NCI-H2227 (cell line): ENCODE measurements at regions not wholly inside any gene's neighbourhood (a gene's known extent, or its start where the extent isn't known, plus 50 kb on each side); places are given as distances from the start of the nearest gene placed in this dataset.

Experiments used
- DNase-seq: peaks from one replicate; lab custom pipeline; 2025; ENCODE audit not compliant: unreplicated experiment; lab: John Stamatoyannopoulos, UW

GRCh38 chr6:2469428-2469827 lies 224.0 kb upstream of the GMDS start:
- DNase-seq, result no peak

- no peak for DNase-seq
These were observed 223.2 kb upstream of the GMDS start for GRCh38 chr6:2468601-2468955.

GRCh38 chr6:2467929-2468600 lies 222.7 kb upstream of the GMDS start:
- no peak for DNase-seq

- no peak for DNase-seq
These were observed 219.9 kb upstream of the GMDS start for GRCh38 chr6:2465336-2465735.

GRCh38 chr6:2464641-2465040 lies 219.2 kb upstream of the GMDS start:
- no peak for DNase-seq

GRCh38 chr6:2462831-2463230 lies 217.4 kb upstream of the GMDS start:
- no peak for DNase-seq

GRCh38 chr6:2460216-2460745 lies 214.9 kb upstream of the GMDS start:
- no peak for DNase-seq

GRCh38 chr6:2454180-2454579 lies 208.8 kb upstream of the GMDS start:
- no peak for DNase-seq

GRCh38 chr6:2450546-2450945 lies 205.1 kb upstream of the GMDS start:
- peak; percentile 17 for DNase-seq

GRCh38 chr6:2449572-2449940 lies 204.2 kb upstream of the GMDS start:
- DNase-seq, result no peak

GRCh38 chr6:2448826-2449571 lies 203.6 kb upstream of the GMDS start:
- DNase-seq, result peak; percentile 52

GRCh38 chr6:2447931-2448330 lies 202.5 kb upstream of the GMDS start:
- DNase-seq, result no peak

- DNase-seq, result no peak
These were observed 202.0 kb upstream of the GMDS start for GRCh38 chr6:2447318-2447920.

- no peak for DNase-seq
These were observed 196.4 kb upstream of the GMDS start for GRCh38 chr6:2441601-2442475.

GRCh38 chr6:2440516-2440915 lies 195.1 kb upstream of the GMDS start:
- DNase-seq, result no peak

GRCh38 chr6:2439632-2440031 lies 194.2 kb upstream of the GMDS start:
- DNase-seq, result no peak

GRCh38 chr6:2439082-2439481 lies 193.7 kb upstream of the GMDS start:
- no peak for DNase-seq

GRCh38 chr6:2436410-2437154 lies 191.2 kb upstream of the GMDS start:
- DNase-seq, result no peak

- DNase-seq, result no peak
These were observed 189.9 kb upstream of the GMDS start for GRCh38 chr6:2435323-2435722.

- no peak for DNase-seq
These were observed 189.5 kb upstream of the GMDS start for GRCh38 chr6:2434912-2435311.

- DNase-seq, result no peak
These were observed 188.7 kb upstream of the GMDS start for GRCh38 chr6:2434116-2434515.
